Thoracic aorta (tissue), 2 donors: ENCODE measurements at regions not wholly inside any gene's neighbourhood (a gene's known extent, or its start where the extent isn't known, plus 50 kb on each side); places are given as distances from the start of the nearest gene placed in this dataset.
"Not testable (repeated sequence)": the region's sequence is repeated elsewhere in the genome, so short reads cannot be mapped to it uniquely, and the experiment has no call there.

Experiments
- ATAC-seq: fragments of 150-250 bp; one replicate; pipeline ENCODE4 v1.8.0; 2017; ENCODE audit warnings: low read depth; ENCODE audit not compliant: insufficient number of reproducible peaks, low FRiP score
- DNase-seq: peaks from one replicate; pipeline ENCODE4 v3.0.0-alpha.2; 2020; ENCODE audit warnings: low spot score
- H3K27ac ChIP-seq, 2 donors: fragments of 200-600 bp; sonication (generic); 1 replicate in 1 of 2; 2 replicates in 1 of 2; pipeline ENCODE4 v1.5.1; 2016; ENCODE audit warnings: mild to moderate bottlenecking in 2 of 2, moderate library complexity in 2 of 2
- H3K27me3 ChIP-seq: fragments of 200-600 bp; sonication (generic); replicated peaks from 2 replicates; pipeline ENCODE4 v1.6.0; 2016; ENCODE audit warnings: mild to moderate bottlenecking; ENCODE audit not compliant: insufficient read depth
- H3K36me3 ChIP-seq: fragments of 200-600 bp; sonication (generic); one replicate; pipeline ENCODE4 v1.5.1; 2016
- H3K4me1 ChIP-seq, 2 donors: fragments of 200-600 bp; sonication (generic); 1 replicate in 1 of 2; 2 replicates in 1 of 2; pipeline versions ENCODE4 v1.5.1 to v1.6.0; 2016; ENCODE audit warnings: low read depth in 2 of 2, mild to moderate bottlenecking in 1 of 2; ENCODE audit not compliant: control insufficient read depth in 1 of 2
- H3K4me3 ChIP-seq: fragments of 200-600 bp; sonication (generic); 2 replicates; pipeline ENCODE4 v1.5.1; 2016; ENCODE audit warnings: mild to moderate bottlenecking
- H3K9me3 ChIP-seq: fragments of 200-600 bp; sonication (generic); 2 replicates; pipeline ENCODE4 v1.5.1; 2016
- TF ChIP-seq, protein P1 (sequence below): fragments of 200-600 bp; sonication (generic); IDR thresholded peaks from one replicate; pipeline ENCODE4 v1.5.1; 2019; ENCODE audit warnings: antibody characterized with exemption

DNA sequence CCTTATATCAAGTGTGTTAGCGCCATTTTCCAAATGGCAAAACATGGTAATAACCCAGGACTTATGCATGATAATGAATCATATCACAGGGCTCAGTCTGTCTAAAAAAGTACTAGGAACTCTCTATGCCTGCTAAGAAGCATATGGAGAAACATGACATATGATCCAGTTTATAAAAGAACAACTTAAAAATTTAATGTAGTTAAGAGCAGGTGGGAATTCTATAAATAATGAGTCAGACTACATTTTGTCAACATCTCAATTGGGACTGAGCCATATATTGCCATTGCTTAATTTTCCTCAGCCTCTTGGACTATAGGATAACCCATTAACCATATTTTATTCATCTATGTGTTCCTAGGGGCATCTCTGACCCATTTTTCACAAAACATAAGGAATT is 360.4 kb upstream of the AGA start:
- H3K27me3 ChIP-seq, result no peaks in the 10 kb centered on the region
- TF ChIP-seq, protein P1, sequence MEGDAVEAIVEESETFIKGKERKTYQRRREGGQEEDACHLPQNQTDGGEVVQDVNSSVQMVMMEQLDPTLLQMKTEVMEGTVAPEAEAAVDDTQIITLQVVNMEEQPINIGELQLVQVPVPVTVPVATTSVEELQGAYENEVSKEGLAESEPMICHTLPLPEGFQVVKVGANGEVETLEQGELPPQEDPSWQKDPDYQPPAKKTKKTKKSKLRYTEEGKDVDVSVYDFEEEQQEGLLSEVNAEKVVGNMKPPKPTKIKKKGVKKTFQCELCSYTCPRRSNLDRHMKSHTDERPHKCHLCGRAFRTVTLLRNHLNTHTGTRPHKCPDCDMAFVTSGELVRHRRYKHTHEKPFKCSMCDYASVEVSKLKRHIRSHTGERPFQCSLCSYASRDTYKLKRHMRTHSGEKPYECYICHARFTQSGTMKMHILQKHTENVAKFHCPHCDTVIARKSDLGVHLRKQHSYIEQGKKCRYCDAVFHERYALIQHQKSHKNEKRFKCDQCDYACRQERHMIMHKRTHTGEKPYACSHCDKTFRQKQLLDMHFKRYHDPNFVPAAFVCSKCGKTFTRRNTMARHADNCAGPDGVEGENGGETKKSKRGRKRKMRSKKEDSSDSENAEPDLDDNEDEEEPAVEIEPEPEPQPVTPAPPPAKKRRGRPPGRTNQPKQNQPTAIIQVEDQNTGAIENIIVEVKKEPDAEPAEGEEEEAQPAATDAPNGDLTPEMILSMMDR, result no peak
- no peaks in the 10 kb centered on the region for H3K9me3 ChIP-seq
- H3K36me3 ChIP-seq, result no peaks in the 10 kb centered on the region
- DNase-seq (no peak), ATAC-seq (no peak)
- H3K27ac ChIP-seq, result no peak overlapping the region
- no peak overlapping the region for H3K4me3 ChIP-seq
- H3K4me1 ChIP-seq, result no peaks in the 10 kb centered on the region

GRCh38 chr4:177803151-177803550 is 360.9 kb upstream of the AGA start:
- no peak overlapping the region for H3K27ac ChIP-seq
- TF ChIP-seq, protein P1, result no peak
- no peak for ATAC-seq

DNA sequence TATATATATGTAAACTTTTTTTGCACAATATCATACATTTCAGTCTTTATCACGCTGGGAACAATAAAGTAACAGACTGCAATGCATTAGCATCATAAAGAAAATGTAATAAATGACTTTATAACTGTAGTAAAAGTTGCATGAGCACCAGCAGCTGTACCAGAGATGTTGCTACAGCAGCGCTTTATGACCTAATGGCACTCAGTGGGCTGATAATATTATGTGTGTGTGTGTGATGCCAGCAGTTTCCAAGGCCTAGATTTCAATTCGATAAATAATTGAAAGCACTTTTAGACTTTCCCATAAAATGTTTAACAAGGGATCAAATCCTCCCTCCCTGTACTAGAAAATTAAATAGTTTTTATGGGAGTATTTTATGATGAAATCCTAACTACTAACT is 367.6 kb upstream of the AGA start:
- Histone ChIP-seq H3K27me3 (no peaks in the 10 kb centered on the region), H3K27ac (no peak overlapping the region), H3K4me1 (no peaks in the 10 kb centered on the region), H3K36me3 (no peaks in the 10 kb centered on the region), H3K9me3 (no peaks in the 10 kb centered on the region), H3K4me3 (no peak overlapping the region)
- DNase-seq (no peak), ATAC-seq (no peak)
- TF ChIP-seq, protein P1, result no peak

More at GRCh38 chr4:177803151-177803550, 360.9 kb upstream of the AGA start:
- Histone ChIP-seq H3K4me1 (no peaks in the 10 kb centered on the region), H3K9me3 (no peaks in the 10 kb centered on the region), H3K36me3 (no peaks in the 10 kb centered on the region), H3K27me3 (no peaks in the 10 kb centered on the region), H3K4me3 (no peak overlapping the region)
- DNase-seq, result no peak

- ATAC-seq (no peak), DNase-seq (no peak)
- H3K27me3 ChIP-seq, result no peaks in the 10 kb centered on the region
- H3K27ac ChIP-seq, result no peak overlapping the region
- no peaks in the 10 kb centered on the region for H3K9me3 ChIP-seq
- TF ChIP-seq, protein P1, result no peak
- no peaks in the 10 kb centered on the region for H3K4me1 ChIP-seq
- no peak overlapping the region for H3K4me3 ChIP-seq
- no peaks in the 10 kb centered on the region for H3K36me3 ChIP-seq
Observed at GRCh38 chr4:177810220-177810619, 368.0 kb upstream of the AGA start.

GRCh38 chr4:177818392-177818791 is 376.2 kb upstream of the AGA start:
- H3K4me3 ChIP-seq, H3K36me3 ChIP-seq, H3K9me3 ChIP-seq, H3K27ac ChIP-seq, H3K27me3 ChIP-seq, H3K4me1 ChIP-seq, DNase-seq, ATAC-seq: not testable (repeated sequence)

DNA sequence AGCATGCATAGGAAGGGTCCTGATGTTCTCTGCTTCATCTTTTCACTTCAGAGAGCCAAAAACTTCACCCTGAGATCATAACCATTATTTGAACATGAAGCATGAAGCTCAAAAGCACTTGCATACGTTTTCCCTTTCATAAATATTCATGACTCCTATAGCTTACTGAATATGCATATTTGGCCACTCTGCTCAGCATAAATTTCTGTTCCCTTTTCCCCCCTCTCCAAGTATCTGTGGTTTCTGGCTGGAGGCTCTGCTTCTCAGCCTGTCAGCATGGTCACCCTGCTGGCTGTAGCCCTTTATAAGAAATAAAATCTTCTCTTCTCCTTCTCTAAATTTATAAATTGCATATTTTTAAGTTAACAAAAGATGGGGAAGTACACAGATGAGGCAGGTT is 384.7 kb upstream of the AGA start:
- TF ChIP-seq, protein P1, result no peak
- no peak overlapping the region for H3K27ac ChIP-seq
- no peaks in the 10 kb centered on the region for H3K4me1 ChIP-seq
- DNase-seq (no peak), ATAC-seq (no peak)
- H3K9me3 ChIP-seq, result no peaks in the 10 kb centered on the region
- no peaks in the 10 kb centered on the region for H3K36me3 ChIP-seq
- no peak overlapping the region for H3K4me3 ChIP-seq
- H3K27me3 ChIP-seq, result no peaks in the 10 kb centered on the region
